ENCODE measurements at regions not wholly inside any gene's neighbourhood (a gene's known extent, or its start where the extent isn't known, plus 50 kb on each side); places are given as distances from the start of the nearest gene placed in this dataset.
"Not testable (repeated sequence)": the region's sequence is repeated elsewhere in the genome, so short reads cannot be mapped to it uniquely, and the experiment has no call there.

DNA sequence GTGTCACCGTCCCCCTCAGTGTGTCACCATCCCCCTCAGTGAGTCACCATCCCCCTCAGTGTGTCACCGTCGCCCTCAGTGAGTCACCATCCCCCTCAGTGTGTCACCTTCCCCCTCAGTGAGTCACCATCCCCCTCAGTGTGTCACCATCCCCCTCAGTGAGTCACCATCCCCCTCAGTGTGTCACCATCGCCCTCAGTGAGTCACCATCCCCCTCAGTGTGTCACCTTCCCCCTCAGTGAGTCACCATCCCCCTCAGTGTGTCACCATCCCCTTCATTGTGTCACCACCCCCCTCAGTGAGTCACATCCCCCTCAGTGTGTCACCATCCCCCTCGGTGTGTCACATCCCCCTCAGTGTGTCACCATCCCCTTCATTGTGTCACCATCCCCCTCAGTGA lies 486.1 kb upstream of the SALL3 start:
- ATAC-seq; DNase-seq; intact Hi-C loops (cut with micrococcal nuclease); H3K4me1 ChIP-seq (ENCODE audit: control insufficient read depth in 2 of 2, insufficient read depth in 2 of 2, low read length in 2 of 2); H3K27ac ChIP-seq (ENCODE audit: low read depth, low read length); H3K27me3 ChIP-seq (ENCODE audit: control insufficient read depth in 2 of 2, insufficient read depth in 2 of 2, low read length in 2 of 2); H3K36me3 ChIP-seq (ENCODE audit: control insufficient read depth in 2 of 3, insufficient read depth in 3 of 3, low read length in 3 of 3); POLR2A ChIA-PET; CTCF ChIA-PET; H3K9me3 ChIP-seq (ENCODE audit: control insufficient read depth in 2 of 3, low read length in 3 of 3); H3K4me1 Mint-ChIP-seq; H3K4me3 Mint-ChIP-seq; H3K27ac Mint-ChIP-seq; H3K27me3 Mint-ChIP-seq; H3K36me3 Mint-ChIP-seq; H3K4me3 ChIP-seq (ENCODE audit: low read length): not testable (repeated sequence)
- H3K9me3 Mint-ChIP-seq, result peaks cover 0 to 18% (median 7%) of the 10 kb centered on the region in 11 donors

DNA sequence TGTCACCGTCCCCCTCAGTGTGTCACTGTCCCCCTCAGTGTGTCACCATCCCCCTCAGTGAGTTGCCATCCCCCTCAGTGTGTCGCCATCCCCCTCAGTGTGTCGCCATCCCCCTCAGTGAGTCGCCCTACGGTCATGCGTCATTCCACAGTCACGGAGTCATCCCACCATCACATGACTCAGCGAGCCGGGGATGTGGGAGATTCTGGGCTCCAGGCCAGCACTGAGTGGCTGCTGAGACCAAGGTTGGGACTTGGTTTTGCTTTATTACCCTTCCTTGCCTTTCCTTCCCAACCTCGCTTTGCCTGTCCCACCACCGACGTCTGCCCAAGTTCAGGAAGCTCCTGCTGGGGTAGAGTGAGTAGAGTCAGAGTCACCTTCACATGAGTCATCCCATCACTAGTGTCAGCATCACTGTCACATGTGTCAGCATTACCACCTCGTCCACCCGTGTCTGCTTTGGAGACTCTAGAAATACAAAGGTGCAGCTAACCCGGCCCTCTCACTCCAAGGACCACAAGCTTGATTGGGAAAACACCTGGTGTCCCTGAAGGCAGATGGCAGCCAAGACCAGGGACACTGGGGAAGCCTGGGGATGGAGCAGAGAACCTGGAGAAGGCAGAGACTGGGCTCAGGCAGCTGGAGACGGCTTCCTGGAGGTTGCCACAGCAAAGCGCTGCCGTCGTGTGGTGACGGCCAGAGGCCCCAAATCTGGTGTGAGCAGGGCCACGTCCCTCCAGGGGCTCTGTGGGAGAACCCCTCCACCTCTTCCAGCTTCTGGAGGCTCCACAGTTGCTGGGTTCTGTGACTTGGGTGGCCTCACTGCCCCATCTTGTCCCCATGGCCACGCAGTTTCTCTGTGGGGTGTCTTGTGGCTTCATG lies 485.2 kb upstream of the SALL3 start:
- Mint-ChIP-seq H3K27me3 (no peaks in the 10 kb centered on the region), H3K9me3 (peaks cover 0 to 14% (median 7%) of the 10 kb centered on the region in 11 donors), H3K4me1 (peaks cover 0 to 2% (median 0%) of the 10 kb centered on the region in 7 donors), H3K27ac (no peak overlapping the region), H3K36me3 (peaks cover 0 to 1% (median 0%) of the 10 kb centered on the region in 5 donors), H3K4me3 (no peak overlapping the region)
- Histone ChIP-seq H3K36me3 (ENCODE audit: control insufficient read depth in 2 of 3, insufficient read depth in 3 of 3, low read length in 3 of 3) (no peaks in the 10 kb centered on the region), H3K4me1 (ENCODE audit: control insufficient read depth in 2 of 2, insufficient read depth in 2 of 2, low read length in 2 of 2) (no peaks in the 10 kb centered on the region), H3K27ac (ENCODE audit: low read depth, low read length) (no peak overlapping the region), H3K9me3 (ENCODE audit: control insufficient read depth in 2 of 3, low read length in 3 of 3) (peaks cover 0 to 6% (median 0%) of the 10 kb centered on the region in 3 experiments), H3K27me3 (ENCODE audit: control insufficient read depth in 2 of 2, insufficient read depth in 2 of 2, low read length in 2 of 2) (no peaks in the 10 kb centered on the region), H3K4me3 (ENCODE audit: low read length) (no peak overlapping the region)
- POLR2A ChIA-PET, result no interaction called here
- CTCF ChIA-PET, result no interaction called here
- no peak for DNase-seq
- intact Hi-C loops (cut with micrococcal nuclease), result no loop called here
- no peak for ATAC-seq

DNA sequence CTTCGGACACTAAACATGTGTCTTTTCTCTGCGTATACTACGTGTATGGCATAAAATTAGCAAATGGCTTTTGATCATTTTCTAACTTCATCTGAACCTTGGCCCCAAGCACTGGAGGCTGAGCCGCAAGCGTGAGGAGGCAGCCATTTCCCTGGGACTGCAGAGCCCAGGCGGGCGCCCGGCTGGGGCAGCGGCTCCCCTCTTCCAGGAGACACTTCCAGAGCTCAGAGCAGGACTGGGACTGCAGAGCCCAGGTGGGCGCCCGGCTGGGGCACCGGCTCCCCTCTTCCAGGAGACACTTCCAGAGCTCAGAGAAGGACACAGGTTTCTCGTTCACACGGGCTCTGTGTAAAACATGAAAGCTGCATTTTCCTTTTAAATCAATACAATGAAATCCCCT lies 484.1 kb upstream of the SALL3 start:
- H3K27me3 Mint-ChIP-seq, result no peaks in the 10 kb centered on the region
- POLR2A ChIA-PET, result no interaction called here
- ATAC-seq, result no peak

DNA sequence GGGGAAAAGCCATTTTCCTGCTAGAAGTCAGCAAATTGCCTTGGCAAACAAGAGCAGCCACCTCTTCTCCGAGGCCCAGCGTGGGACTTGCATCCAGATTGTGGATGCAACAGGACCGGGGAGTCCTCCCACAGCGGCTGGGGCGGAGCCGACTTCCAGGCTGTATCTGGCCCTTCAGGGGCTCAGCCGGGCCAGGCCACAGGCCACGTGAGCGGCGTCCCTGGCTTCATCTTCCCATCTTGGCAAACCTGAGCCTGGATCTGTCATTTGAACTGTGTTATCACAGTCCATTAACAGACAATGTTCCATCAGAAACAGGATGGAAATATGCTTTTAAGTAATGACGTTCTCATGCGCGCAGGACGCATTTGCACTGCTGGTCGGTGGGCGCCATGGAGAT lies 483.5 kb upstream of the SALL3 start:
- Histone ChIP-seq H3K36me3 (ENCODE audit: control insufficient read depth in 2 of 3, insufficient read depth in 3 of 3, low read length in 3 of 3) (no peaks in the 10 kb centered on the region), H3K27me3 (ENCODE audit: control insufficient read depth in 2 of 2, insufficient read depth in 2 of 2, low read length in 2 of 2) (no peaks in the 10 kb centered on the region), H3K9me3 (ENCODE audit: control insufficient read depth in 2 of 3, low read length in 3 of 3) (peaks cover 0 to 2% (median 0%) of the 10 kb centered on the region in 3 experiments), H3K27ac (ENCODE audit: low read depth, low read length) (no peak overlapping the region), H3K4me1 (ENCODE audit: control insufficient read depth in 2 of 2, insufficient read depth in 2 of 2, low read length in 2 of 2) (no peaks in the 10 kb centered on the region), H3K4me3 (ENCODE audit: low read length) (no peak overlapping the region)
- Mint-ChIP-seq H3K27me3 (no peaks in the 10 kb centered on the region), H3K4me1 (peaks cover 0 to 2% (median 0%) of the 10 kb centered on the region in 7 donors), H3K36me3 (peaks cover 0 to 1% (median 0%) of the 10 kb centered on the region in 5 donors), H3K27ac (no peak overlapping the region), H3K4me3 (no peak overlapping the region), H3K9me3 (peaks cover 0 to 11% (median 5%) of the 10 kb centered on the region in 11 donors)
- ChIA-PET CTCF (no interaction called here), POLR2A (no interaction called here)
- intact Hi-C loops (cut with micrococcal nuclease), result no loop called here
- ATAC-seq (no peak), DNase-seq (no peak)

More for the DNA sequence above, 484.1 kb upstream of the SALL3 start:
- intact Hi-C loops (cut with micrococcal nuclease), result no loop called here
- H3K4me3 Mint-ChIP-seq, result no peak overlapping the region
- Histone ChIP-seq H3K4me3 (ENCODE audit: low read length) (no peak overlapping the region), H3K9me3 (ENCODE audit: control insufficient read depth in 2 of 3, low read length in 3 of 3) (peaks cover 0 to 6% (median 0%) of the 10 kb centered on the region in 3 experiments), H3K4me1 (ENCODE audit: control insufficient read depth in 2 of 2, insufficient read depth in 2 of 2, low read length in 2 of 2) (no peaks in the 10 kb centered on the region), H3K27me3 (ENCODE audit: control insufficient read depth in 2 of 2, insufficient read depth in 2 of 2, low read length in 2 of 2) (no peaks in the 10 kb centered on the region), H3K36me3 (ENCODE audit: control insufficient read depth in 2 of 3, insufficient read depth in 3 of 3, low read length in 3 of 3) (no peaks in the 10 kb centered on the region), H3K27ac (ENCODE audit: low read depth, low read length) (no peak overlapping the region)
- no peak overlapping the region for H3K27ac Mint-ChIP-seq
- H3K36me3 Mint-ChIP-seq, result peaks cover 0 to 1% (median 0%) of the 10 kb centered on the region in 5 donors
- H3K4me1 Mint-ChIP-seq, result peaks cover 0 to 2% (median 0%) of the 10 kb centered on the region in 7 donors
- CTCF ChIA-PET, result no interaction called here
- peaks cover 0 to 14% (median 7%) of the 10 kb centered on the region in 11 donors for H3K9me3 Mint-ChIP-seq
- DNase-seq, result no peak

DNA sequence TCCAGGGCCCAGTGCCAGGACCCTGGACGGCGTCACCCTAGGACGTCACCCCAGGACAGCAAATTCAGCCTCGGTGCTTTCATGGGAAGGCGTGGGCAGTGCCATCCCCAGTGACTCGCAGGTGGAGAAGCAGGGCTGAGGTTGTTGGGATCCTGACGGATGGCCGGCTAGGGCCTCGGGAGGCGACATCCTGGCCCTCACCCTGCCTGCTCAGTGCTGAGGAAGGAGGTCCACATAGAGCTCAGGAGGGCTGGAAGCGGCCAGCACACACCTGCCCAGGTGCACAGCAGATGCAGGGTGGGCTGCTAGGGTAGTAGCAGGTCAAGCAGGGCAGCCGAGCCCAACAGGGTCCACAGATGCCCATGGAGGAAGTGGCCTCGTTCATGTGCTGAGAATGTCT lies 482.0 kb upstream of the SALL3 start:
- Histone ChIP-seq H3K36me3 (ENCODE audit: control insufficient read depth in 2 of 3, insufficient read depth in 3 of 3, low read length in 3 of 3) (no peaks in the 10 kb centered on the region), H3K9me3 (ENCODE audit: control insufficient read depth in 2 of 3, low read length in 3 of 3) (no peaks in the 10 kb centered on the region), H3K4me1 (ENCODE audit: control insufficient read depth in 2 of 2, insufficient read depth in 2 of 2, low read length in 2 of 2) (no peaks in the 10 kb centered on the region), H3K27ac (ENCODE audit: low read depth, low read length) (no peak overlapping the region), H3K27me3 (ENCODE audit: control insufficient read depth in 2 of 2, insufficient read depth in 2 of 2, low read length in 2 of 2) (no peaks in the 10 kb centered on the region), H3K4me3 (ENCODE audit: low read length) (no peak overlapping the region)
- no peaks in the 10 kb centered on the region for H3K27me3 Mint-ChIP-seq
- H3K4me1 Mint-ChIP-seq, result peaks cover 0 to 2% (median 0%) of the 10 kb centered on the region in 7 donors
- DNase-seq (no peak), ATAC-seq (no peak)
- peaks cover 0 to 1% (median 0%) of the 10 kb centered on the region in 5 donors for H3K36me3 Mint-ChIP-seq
- no peak overlapping the region for H3K4me3 Mint-ChIP-seq
- H3K9me3 Mint-ChIP-seq, result peaks cover 0 to 7% (median 2%) of the 10 kb centered on the region in 11 donors
- no peak overlapping the region for H3K27ac Mint-ChIP-seq
- intact Hi-C loops (cut with micrococcal nuclease), result no loop called here
- POLR2A ChIA-PET, result no interaction called here
- CTCF ChIA-PET, result no interaction called here

DNA sequence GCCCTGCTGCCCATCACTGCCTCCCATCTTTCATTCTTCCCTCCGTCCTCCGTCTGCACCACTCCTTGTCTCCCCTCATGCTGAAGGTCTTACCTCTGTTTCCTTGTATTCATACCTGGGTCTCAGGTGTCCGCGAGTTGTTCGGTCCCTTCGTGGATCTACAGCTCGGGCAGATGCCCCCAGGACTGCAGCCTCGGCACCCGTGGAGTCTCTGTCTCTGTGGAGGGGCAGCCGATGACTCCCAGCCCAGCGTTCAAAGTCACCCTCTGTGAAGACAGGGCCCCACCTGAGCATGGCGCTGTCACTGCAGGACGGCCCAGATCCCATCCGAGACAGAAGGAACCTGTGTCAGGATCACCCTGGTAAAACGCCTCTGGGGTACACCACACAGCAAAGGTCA lies 480.0 kb upstream of the SALL3 start:
- Mint-ChIP-seq H3K27me3 (no peaks in the 10 kb centered on the region), H3K4me1 (peaks cover 0 to 2% (median 0%) of the 10 kb centered on the region in 7 donors), H3K27ac (no peak overlapping the region), H3K4me3 (no peak overlapping the region), H3K9me3 (peaks cover 0 to 2% (median 0%) of the 10 kb centered on the region in 11 donors), H3K36me3 (no peaks in the 10 kb centered on the region)
- Histone ChIP-seq H3K27me3 (ENCODE audit: control insufficient read depth in 2 of 2, insufficient read depth in 2 of 2, low read length in 2 of 2) (no peaks in the 10 kb centered on the region), H3K4me1 (ENCODE audit: control insufficient read depth in 2 of 2, insufficient read depth in 2 of 2, low read length in 2 of 2) (no peaks in the 10 kb centered on the region), H3K9me3 (ENCODE audit: control insufficient read depth in 2 of 3, low read length in 3 of 3) (no peaks in the 10 kb centered on the region), H3K36me3 (ENCODE audit: control insufficient read depth in 2 of 3, insufficient read depth in 3 of 3, low read length in 3 of 3) (no peaks in the 10 kb centered on the region), H3K4me3 (ENCODE audit: low read length) (no peak overlapping the region), H3K27ac (ENCODE audit: low read depth, low read length) (no peak overlapping the region)
- intact Hi-C loops (cut with micrococcal nuclease), result no loop called here
- DNase-seq, result no peak
- CTCF ChIA-PET, result no interaction called here
- POLR2A ChIA-PET, result no interaction called here
- ATAC-seq, result no peak

DNA sequence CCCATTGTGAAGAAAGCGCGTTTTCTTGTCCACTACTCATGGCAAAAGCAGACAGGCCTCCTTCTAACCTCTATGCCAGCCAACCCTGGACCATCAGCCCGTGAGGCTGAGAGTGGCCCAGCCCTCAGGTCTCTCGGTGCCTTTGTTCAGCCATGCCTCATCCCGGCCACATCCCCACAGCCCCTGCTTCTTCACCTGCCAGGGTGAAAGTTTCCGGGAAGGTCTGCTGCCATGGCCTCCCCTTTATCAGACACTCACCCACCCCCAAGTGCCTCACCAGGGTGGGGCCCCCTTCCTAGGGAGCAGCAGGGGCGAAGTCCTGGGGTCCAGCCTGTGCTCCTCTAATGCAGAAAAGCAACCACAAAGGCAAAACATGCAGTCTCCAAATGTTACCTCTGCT lies 478.4 kb upstream of the SALL3 start:
- no peak overlapping the region for H3K4me3 Mint-ChIP-seq
- H3K27me3 Mint-ChIP-seq, result peaks cover 0 to 2% (median 0%) of the 10 kb centered on the region in 5 donors
- H3K9me3 Mint-ChIP-seq, result peaks cover 0 to under 1% (median 0%) of the 10 kb centered on the region in 11 donors
- Histone ChIP-seq H3K9me3 (ENCODE audit: control insufficient read depth in 2 of 3, low read length in 3 of 3) (no peaks in the 10 kb centered on the region), H3K4me1 (ENCODE audit: control insufficient read depth in 2 of 2, insufficient read depth in 2 of 2, low read length in 2 of 2) (no peaks in the 10 kb centered on the region), H3K27me3 (ENCODE audit: control insufficient read depth in 2 of 2, insufficient read depth in 2 of 2, low read length in 2 of 2) (no peaks in the 10 kb centered on the region), H3K36me3 (ENCODE audit: control insufficient read depth in 2 of 3, insufficient read depth in 3 of 3, low read length in 3 of 3) (no peaks in the 10 kb centered on the region), H3K27ac (ENCODE audit: low read depth, low read length) (no peak overlapping the region), H3K4me3 (ENCODE audit: low read length) (no peak overlapping the region)
- ChIA-PET CTCF (no interaction called here), POLR2A (no interaction called here)
- peaks cover 0 to 2% (median 0%) of the 10 kb centered on the region in 7 donors for H3K4me1 Mint-ChIP-seq
- no peak for DNase-seq
- no peak for ATAC-seq
- H3K27ac Mint-ChIP-seq, result no peak overlapping the region
- intact Hi-C loops (cut with micrococcal nuclease), result no loop called here
- H3K36me3 Mint-ChIP-seq, result no peaks in the 10 kb centered on the region
